HG02678 (cell line): ENCODE measurements at regions not wholly inside any gene's neighbourhood (a gene's known extent, or its start where the extent isn't known, plus 50 kb on each side); places are given as distances from the start of the nearest gene placed in this dataset.
"Not testable (repeated sequence)": the region's sequence is repeated elsewhere in the genome, so short reads cannot be mapped to it uniquely, and the experiment has no call there.

Experiments
- ATAC-seq: cut with Tn5 transposase; IDR thresholded peaks from one replicate; pipeline ENCODE4 v1.9.1; 2021; ENCODE audit warnings: mild to moderate bottlenecking, moderate library complexity; ENCODE audit not compliant: unreplicated experiment

DNA sequence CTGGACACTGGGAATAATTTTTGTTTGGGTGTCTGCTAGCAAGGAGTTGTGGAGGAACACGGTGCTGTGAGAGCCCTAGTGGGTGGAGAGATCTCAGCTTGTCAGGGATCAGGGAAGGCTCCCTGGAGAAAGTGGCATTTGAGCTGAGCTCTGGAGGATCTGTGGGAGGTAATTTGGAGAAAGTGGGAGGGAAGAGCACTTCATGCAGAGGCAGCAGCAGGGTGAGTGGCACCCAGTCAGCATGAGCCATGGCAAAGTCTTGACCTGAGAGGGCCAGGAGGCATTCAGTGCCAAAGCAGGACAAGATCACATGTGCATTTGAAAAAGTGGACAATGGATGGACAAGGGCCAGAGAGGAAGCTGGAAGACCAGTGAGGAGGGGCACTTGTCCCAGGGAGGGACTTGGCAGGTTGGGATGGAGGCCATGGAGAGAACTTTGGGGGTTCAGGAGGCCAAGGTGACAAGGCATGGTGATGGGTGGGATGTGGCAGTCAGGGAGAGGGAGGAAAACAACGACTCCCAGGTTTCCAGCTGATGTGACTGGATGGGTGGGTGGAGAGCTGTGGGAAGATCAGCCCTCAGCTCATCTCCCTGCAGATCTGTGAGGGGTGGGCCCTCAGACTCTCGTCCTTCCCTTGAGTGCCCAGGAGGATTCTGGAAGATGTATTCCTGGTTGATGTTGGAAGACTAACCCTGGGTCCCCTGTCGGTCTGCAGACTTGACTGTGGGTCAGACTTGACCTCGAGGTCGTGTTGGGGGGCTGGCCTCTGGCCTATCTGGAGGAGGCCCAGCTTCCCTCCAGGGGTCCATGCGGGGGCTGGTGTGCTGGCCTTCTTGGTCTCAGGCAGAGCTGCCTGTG, 68.9 kb upstream of the PITX1 start:
- no peak for ATAC-seq

DNA sequence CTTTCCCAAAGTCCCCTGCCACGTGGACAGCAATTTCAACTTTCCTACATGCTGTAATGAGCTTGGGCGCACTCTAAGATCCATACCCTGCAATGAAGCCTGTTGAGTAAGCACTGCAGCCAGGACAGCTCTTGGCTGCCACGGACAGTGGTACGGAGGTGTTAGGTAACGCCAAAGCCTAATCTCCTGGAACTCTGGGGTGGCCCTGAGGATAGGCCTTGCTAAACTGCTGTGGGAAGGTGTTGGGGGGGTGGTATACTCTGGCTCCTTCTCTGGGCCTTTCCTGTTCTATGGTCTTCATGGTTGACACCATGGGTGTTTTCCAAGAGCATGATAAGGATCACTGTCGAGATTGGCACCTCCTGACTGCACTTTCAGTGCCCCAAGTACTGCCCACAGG, 66.4 kb upstream of the PITX1 start:
- no peak for ATAC-seq

DNA sequence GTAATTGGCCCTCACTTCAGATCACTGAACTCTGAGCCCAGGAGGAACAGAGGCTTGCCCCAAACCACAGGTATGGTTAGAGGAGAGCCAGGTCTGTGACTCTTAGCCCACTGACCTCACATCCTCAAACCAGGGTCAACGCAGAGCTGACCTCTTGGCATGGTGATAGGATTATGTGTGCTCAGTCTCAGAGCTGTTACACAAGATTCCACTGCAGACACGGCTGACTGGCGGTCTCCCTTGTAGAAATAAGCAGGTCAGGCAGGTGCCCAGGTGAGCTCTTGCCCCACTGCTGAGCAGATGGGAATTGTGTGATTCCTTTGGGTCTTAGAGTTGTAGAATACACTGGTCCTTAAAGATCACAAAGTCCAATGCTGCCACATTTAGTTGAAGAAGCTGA, 66.0 kb upstream of the PITX1 start:
- ATAC-seq = no peak

DNA sequence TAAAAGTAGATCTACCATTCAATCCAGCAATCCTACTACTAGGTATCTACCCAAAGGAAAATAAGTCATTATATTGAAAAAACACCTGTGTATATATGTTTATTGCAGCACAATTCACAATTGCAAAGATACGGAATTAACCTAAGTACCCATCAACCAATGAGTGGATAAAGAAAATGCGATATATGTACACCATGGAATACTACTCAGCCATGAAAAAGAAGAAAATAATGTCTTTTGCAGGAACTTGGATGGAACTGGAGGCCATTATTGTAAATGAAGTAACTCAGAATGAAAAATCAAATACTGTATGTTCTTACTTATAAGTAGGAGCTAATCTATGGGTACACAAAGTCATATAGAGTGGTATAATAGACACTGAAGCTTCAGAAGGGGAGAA, 63.4 kb upstream of the PITX1 start:
- ATAC-seq = no peak

DNA sequence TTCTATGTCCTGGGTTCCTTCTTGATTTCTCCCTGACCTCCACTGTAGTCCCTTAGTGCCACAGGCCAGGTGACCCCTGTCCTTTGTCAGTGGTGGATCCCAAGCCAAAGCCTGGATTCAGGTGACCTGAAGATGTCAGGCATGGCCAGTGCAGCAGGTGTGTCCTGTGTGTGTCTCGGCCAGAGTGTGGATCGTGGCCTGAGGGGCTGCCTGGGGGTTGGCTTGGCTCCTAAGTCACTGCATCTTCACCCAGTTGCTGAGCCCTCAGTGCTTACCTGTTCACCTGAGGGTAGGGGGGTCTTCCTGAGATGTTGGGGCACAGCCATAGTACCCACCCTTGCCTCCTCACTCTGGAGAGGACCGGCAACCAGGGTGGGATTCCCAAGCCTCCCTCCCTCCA, 61.8 kb upstream of the PITX1 start:
- ATAC-seq = no peak

DNA sequence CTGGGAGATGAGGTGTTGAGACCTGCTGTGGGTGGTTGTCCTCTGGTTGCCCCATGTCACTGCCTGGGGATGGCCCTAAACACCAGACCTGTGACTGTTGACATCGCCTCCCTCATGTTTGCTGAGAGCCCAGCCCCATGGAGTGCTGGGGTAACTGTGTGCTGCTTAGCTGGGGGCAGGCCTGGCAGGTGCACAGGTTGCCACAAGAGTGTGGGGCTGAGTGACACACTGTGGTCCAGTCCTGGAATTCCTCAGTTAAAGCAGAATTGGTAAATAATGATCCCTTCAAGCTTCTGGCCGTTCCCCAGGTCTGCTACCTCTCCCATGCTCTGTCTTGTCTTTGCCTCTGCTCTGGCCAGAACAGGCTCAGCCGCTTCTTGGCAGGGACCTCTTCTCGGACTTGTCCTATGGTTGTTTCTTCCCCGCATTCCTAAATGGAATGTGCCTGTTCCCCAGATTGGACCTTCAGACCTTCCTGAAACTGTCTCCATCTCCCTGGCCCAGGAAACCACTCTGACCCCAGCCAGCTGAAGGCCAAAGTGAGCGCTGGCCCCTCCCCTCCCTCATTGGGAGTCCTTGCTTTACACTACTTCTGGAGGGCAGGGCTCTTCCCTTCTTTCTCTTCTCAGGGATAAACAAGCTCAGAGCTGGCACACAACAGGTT, 61.2 kb upstream of the PITX1 start:
- no peak for ATAC-seq

DNA sequence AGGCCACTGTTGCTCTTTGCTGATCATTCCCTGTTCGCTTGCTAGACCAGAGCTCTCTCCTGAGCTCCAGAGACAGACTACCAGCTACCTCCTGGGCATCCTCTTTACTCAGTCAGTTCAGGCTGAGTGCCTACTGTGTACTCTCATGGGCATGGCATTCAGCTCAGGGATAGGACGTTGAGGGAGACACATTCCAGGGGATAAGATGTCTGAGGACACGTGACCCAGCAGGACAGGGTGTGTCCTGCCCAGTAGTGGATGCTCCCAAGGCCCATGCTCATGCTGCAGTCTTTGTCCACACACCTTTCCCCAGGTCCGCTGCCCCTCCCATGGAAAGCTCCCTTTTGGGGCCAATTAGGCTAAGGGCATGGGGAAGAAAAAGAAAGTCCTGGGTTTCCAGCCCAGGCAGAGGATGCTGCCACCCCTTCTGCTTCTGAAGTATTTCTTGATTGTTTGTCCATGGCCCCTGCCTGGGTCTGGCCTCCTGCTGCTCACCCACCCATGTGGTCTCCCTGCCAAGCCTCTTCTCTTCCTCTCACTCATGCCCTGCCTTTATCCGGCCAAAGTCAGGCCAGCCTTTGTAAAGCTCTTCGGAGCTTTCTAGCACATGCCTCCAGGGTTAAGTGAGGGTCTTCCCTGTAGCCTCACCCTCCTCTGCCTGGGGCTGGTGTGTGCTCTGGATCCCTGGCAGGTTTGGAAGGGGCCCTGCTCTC, 60.5 kb upstream of the PITX1 start:
- no peak for ATAC-seq

DNA sequence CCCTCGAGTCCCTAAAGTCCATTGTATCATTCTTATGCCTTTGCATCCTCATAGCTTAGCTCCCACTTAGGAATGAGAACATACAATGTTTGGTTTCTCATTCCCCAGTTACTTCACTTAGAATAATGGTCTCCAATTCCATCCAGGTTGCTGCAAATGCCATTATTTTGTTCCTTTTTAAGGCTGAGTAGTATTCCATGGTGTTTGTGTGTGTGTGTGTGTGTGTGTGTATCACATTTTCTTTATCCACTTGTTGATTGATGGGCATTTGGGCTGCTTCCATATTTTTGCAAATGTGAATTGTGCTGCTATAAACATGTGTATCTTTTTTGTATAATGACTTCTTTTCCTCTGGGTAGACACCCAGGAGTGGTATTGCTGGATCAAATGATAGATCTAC, 59.5 kb upstream of the PITX1 start:
- not testable (repeated sequence) for ATAC-seq

DNA sequence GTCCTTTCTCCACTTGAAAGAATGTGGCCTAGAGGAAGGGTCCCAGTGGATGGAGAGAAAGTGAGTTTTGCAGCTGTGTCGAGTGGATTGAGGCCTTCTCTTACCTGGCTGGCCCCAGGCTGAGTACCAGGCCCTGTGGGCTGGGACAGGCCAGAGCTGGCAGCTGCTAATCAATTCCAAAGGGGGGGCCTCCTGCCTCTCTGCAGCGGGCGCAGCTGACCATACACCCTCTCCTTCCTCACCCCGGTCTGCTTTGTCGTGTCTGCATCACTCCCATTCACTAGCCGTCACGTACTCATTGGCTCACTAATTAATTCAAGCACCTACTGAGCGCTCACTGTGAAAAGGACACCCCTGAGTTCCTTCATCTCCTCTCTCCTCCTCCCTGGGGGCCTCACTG, 58.4 kb upstream of the PITX1 start:
- ATAC-seq = no peak

DNA sequence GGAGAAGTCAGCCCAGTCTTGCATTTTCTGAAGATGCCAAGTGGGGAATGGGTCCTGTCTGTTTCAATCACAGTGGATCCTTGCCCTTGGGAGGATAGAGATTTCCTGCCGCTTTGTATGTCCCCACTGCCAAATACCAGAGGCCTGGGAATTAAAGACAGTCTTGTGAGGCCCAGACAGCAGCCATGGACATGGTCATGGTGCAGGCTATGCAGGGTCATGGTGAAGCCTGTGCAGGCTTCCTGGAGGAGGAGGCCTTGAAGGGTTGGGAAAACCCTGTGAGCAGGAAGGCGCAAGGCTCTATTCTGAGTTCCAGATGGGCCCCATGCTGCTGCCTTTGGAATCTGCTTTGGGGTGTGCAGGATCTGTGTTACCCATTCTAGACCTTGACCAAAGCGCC, 57.3 kb upstream of the PITX1 start:
- no peak for ATAC-seq

DNA sequence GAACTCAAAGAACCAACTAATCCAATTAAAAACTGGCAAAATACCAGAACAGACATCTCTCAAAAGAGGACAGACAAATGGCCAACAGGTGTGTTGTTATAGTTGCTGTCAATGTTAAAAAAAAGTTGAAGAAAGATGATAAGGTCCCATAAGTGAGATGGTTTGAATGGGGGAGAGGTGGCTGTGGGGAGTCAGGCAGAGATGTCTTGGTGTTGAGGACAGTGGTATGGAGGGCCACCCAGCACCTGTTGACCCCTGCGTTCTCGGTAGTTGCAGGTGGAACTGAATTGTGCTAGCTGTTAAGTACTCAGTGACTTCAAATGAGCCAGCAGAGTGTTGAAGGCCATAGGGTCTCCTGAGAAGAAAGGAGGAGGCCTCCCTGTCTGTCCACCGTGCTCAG, 55.9 kb upstream of the PITX1 start:
- ATAC-seq = no peak

DNA sequence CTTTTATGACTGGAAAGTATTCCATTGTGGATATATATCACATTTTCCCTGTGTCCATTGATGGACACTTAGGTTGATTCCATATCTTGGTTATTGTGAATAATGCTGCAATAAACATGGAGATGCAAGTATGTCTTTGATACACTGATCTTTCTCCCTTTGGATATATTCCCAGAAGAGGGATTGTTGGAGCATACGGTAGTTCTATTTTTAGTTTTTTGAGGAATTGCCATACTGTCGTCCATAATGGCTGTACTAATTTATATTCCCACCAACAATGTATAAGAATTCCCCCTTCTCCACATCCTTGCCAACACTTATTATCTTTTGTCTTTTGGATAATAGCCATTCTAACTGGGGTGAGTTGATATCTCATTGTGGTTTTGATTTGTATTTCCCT, 54.9 kb upstream of the PITX1 start:
- no peak for ATAC-seq

DNA sequence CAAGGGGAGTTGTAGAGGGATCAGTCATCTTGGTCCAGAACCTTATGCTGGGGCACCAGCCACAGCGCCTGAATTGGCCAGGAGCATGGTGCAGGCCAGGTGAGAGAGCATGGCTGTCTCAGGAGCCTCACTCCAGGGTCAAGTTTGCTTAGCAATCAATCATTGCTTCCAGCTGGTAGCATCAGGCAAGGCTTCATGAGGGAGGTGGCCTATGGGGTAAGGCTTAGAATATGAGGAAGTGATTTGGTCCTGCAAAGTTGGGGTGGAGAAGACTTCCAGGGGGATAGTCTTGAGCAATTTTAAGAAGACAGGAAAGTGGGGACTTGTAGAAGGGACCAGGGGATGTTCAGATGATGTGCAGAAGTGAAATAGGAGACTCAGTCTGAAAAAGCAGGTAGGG, 53.9 kb upstream of the PITX1 start:
- ATAC-seq = no peak

DNA sequence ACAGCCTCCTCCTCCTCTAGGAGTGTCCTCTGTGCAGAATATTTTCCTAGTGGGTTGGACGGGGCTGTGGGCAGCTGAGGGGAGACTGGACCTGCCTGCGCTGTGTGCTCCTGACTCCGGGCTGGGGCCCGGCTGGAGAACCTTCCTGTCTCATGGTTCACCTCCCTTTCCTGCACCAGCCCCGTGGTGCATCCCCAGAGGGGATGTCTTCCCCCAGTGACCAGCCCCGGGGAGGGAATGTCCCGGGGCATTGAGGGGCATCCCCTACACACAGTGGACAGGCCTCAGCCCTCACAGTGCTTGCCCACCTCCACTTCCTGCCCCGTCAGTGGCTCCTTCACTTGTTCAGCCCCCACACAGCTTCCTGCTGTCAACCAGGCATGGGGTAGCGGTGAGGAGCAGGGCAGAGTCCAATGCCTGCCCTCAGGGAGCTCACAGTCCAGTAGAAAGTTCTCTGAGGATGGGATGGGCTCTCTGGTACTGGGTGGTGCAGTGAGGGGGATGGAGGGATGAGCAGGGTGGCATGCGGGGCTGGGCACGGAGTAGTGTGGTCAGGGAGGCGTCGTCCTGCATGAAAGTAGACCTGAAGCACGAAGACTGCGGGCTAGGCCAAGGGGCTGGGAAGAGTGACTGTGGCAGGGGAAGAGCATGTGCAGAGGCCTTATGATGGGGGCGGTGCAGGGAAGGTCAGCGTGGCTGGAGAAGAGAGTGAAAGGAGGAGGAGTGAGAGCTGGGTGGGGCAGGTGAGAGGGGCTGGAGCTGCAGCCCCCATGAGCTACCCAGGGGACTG, 52.1 kb upstream of the PITX1 start:
- no peak for ATAC-seq

DNA sequence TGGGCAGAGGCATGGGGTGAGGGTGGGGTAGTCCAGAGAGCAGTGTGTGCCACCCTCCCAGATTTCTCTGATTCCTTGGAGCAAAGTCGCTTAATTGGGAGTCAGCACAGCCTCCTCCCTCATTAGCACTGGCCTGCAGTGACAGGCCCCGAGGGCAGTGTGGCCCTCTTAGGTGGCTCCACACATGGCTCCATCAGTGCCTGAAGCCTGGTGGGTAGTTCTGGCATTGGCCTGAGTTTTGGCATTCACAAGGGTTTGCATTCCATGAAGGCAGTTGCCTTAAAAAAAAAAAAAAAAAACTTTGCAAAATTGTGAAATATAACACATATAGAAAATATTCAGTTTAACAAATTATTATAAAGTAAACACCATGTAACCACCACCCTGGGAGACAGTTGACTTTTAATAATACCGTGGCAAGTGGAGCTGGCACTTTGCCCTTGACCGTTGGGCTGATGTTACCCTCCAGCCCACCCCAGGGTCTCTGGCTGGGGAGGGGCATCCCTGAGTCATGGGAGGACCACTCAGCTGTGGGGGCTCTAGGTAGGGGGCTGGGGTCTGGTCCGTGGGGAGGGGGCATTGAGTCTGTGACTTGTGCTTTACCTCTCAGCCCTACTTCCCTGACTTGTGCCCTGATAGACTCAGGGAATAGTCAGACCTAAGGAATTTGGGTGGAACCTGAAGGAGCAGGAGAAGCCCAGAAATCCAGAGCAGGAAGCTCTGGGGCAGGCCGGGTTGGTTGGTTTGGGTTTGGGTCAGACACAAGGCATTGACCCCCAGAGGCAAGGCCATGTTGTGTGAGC, 51.3 kb upstream of the PITX1 start:
- no peak for ATAC-seq
